ENCODE measurements at regions not wholly inside any gene's neighbourhood (a gene's known extent, or its start where the extent isn't known, plus 50 kb on each side); places are given as distances from the start of the nearest gene placed in this dataset.

- Histone ChIP-seq H3K79me1 (ENCODE audit: low read depth, low read length) (no peaks in the 10 kb centered on the region), H3K23ac (ENCODE audit: insufficient read length) (no peak overlapping the region), H3K4me1 (replicated peaks in 1 of 4; ENCODE audit: control insufficient read depth in 3 of 4, insufficient read depth in 4 of 4, low read length in 3 of 4) (no peaks in the 10 kb centered on the region), H4K91ac (replicated peaks; ENCODE audit: insufficient read length, low read length) (no peak overlapping the region), H3K23me2 (ENCODE audit: low read depth, low read length) (no peaks in the 10 kb centered on the region), H3K4me3 (ENCODE audit: extremely low read depth in 1 of 4, insufficient read depth in 2 of 4, low read depth in 3 of 4, low read length in 4 of 4) (no peak overlapping the region), H2BK20ac (ENCODE audit: low read length) (no peak overlapping the region), H2AFZ (ENCODE audit: low read length) (no peak overlapping the region), H3K36me3 (ENCODE audit: control insufficient read depth in 2 of 4, insufficient read depth in 4 of 4, low read length in 3 of 4) (no peaks in the 10 kb centered on the region), H3K27ac (ENCODE audit: low read depth, low read length) (no peak overlapping the region), H2BK5ac (ENCODE audit: low read depth, low read length) (no peak overlapping the region), H4K5ac (ENCODE audit: insufficient read length, low read depth, low read length) (no peak overlapping the region), H3K9me3 (ENCODE audit: insufficient read depth in 2 of 2, low read depth in 1 of 2, low read length in 1 of 2) (no peaks in the 10 kb centered on the region), H3K9ac (replicated peaks in 1 of 4; ENCODE audit: extremely low read depth in 1 of 4, low read depth in 3 of 4, low read length in 3 of 4) (no peak overlapping the region), H3K14ac (ENCODE audit: insufficient read length) (no peak overlapping the region), H4K8ac (ENCODE audit: extremely low read depth, insufficient read depth, low read length) (no peak overlapping the region), H3K4ac (replicated peaks; ENCODE audit: insufficient read length, low read depth, low read length) (no peak overlapping the region), H3K27me3 (replicated peaks in 1 of 4; ENCODE audit: control insufficient read depth in 3 of 4, extremely low read depth in 1 of 4, insufficient read depth in 3 of 4, low read length in 3 of 4) (no peaks in the 10 kb centered on the region), H2AK5ac (ENCODE audit: low read depth, low read length) (no peak overlapping the region), H3K79me2 (ENCODE audit: control insufficient read depth in 1 of 2, insufficient read depth in 2 of 2, low read length in 2 of 2) (no peaks in the 10 kb centered on the region), H3K4me2 (ENCODE audit: insufficient read depth in 1 of 2, low read depth in 2 of 2, low read length in 2 of 2) (no peak overlapping the region), H2BK120ac (replicated peaks; ENCODE audit: low read depth, low read length) (no peak overlapping the region), H2BK12ac (ENCODE audit: low read depth, low read length) (no peak overlapping the region), H4K20me1 (replicated peaks in 1 of 2; ENCODE audit: control insufficient read depth in 1 of 2, insufficient read depth in 2 of 2, low read length in 2 of 2) (no peaks in the 10 kb centered on the region), H3K56ac (replicated peaks; ENCODE audit: insufficient read length, low read depth, low read length) (no peak overlapping the region), H2BK15ac (ENCODE audit: low read length) (no peak overlapping the region), H3K18ac (ENCODE audit: extremely low read depth, low read length) (no peak overlapping the region)
- FAIRE-seq = no peak
- ChIA-PET CTCF (ENCODE audit: partially characterized antibody) (no interaction called here), POLR2A (ENCODE audit: partially characterized antibody) (no interaction called here)
- DNase-seq (ENCODE audit: low read depth in 1 of 2, low spot score in 2 of 2) = no peak
- WGBS, 2 experiments (ENCODE audit: extremely low coverage in 1 of 2, insufficient coverage in 1 of 2, insufficient read length in 1 of 2, insufficient replicate concordance in 2 of 2, low coverage in 1 of 2, low lambda C conversion rate in 2 of 2, missing lambda C conversion rate in 1 of 2) = 100% methylated on average over 1 of the region's 1 CpG; no CpG with 5 or more reads in 1 of the 2 experiments
- TF ChIP-seq ZNF274 (IDR thresholded peaks at IDR 0.05; ENCODE audit: borderline replicate concordance, extremely low read depth, low read length) (no peak), HDAC2 (IDR thresholded peaks at IDR 0.05; ENCODE audit: borderline replicate concordance in 1 of 2, low read depth in 2 of 2, low read length in 2 of 2) (no peak), SAP30 (IDR thresholded peaks at IDR 0.05; ENCODE audit: insufficient read depth, insufficient replicate concordance, low read length) (no peak), TAF7 (optimal IDR thresholded peaks at IDR 0.05; ENCODE audit: borderline replicate concordance, low read depth, low read length) (no peak)
These were observed 434.2 kb upstream of the AMOT start for GRCh38 chrX:113274791-113275190.
